Stimulated activated CD4-positive, alpha-beta T cell treated with anti-CD3 and anti-CD28 coated beads, TNF-alpha, amount 100 ng/mL, for 24 hours (primary cell): ENCODE measurements at regions not wholly inside any gene's neighbourhood (a gene's known extent, or its start where the extent isn't known, plus 50 kb on each side); places are given as distances from the start of the nearest gene placed in this dataset.

Experiments
- DNase-seq, 3 experiments: peaks; one replicate each; pipeline ENCODE4 v3.0.0-alpha.2; 2020; ENCODE audit warnings: low read depth in 3 of 3

DNA sequence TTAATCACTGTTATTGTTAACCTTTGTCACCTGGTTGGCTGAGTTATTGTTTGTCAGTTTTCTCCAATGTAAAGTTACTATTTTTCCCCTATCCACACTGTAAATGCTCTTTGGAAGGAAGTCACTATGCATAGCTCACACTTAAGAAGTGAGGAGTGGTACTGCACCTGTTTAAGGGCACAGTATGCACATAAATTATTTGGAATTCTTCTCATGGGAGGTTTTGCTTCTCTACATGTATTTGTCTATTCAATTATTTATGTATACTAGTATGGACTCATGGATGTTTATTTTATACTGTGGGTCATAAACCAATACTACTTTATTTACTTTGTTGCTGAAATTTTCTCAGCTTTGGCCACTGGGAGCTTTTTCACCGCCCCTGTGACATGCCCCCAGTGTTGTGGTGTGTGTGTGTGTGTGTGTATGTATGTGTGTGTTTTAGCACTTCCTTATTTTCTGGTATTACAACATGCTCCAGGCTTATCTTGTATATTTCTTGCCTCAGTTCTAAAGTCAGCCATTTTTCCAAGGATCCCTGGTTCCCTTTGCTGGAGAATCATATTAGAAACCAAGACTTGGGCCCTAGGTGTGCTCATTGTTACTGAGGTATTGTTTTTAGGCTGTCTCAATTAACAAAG lies 290.5 kb downstream of the KBTBD8 start:
- DNase-seq: no peak

DNA sequence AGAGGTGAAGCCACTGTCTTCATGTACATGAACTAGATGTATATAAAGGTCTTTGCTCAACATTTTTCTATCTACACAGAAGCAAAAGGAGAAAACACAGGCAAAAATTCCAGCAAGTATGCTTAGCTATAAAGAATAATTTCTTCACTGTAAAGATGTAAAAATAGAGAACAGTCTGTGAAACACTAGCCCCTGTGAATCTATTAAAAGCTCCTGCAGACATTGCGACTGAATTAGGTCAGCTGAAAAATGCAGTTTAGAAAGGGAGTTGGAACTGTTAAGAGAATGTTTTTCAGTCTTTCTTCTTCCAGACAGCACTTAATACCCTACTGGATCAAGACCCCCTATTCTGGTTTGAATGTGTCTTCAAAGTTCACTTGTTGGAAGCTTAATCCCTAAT lies 291.5 kb downstream of the KBTBD8 start:
- no peak for DNase-seq

DNA sequence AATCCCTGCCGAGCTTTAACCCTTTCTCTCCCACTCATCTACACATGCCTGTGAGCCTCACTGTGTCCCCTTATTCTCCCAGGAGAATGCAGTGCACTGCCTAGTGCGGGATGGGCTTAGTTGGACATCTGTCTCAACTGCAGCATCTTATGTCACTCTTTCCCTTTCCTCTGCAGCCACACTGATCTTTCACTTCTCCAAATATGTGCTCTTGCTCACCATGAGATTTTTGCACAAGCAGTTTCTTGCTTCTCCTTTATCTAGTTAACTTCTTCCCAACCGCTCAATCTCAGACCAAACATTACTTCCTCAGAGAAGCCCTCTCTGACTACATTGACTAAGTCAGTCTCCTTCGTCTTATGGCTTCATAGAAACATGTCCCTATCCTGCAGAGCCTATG lies 292.3 kb downstream of the KBTBD8 start:
- DNase-seq: no peak

DNA sequence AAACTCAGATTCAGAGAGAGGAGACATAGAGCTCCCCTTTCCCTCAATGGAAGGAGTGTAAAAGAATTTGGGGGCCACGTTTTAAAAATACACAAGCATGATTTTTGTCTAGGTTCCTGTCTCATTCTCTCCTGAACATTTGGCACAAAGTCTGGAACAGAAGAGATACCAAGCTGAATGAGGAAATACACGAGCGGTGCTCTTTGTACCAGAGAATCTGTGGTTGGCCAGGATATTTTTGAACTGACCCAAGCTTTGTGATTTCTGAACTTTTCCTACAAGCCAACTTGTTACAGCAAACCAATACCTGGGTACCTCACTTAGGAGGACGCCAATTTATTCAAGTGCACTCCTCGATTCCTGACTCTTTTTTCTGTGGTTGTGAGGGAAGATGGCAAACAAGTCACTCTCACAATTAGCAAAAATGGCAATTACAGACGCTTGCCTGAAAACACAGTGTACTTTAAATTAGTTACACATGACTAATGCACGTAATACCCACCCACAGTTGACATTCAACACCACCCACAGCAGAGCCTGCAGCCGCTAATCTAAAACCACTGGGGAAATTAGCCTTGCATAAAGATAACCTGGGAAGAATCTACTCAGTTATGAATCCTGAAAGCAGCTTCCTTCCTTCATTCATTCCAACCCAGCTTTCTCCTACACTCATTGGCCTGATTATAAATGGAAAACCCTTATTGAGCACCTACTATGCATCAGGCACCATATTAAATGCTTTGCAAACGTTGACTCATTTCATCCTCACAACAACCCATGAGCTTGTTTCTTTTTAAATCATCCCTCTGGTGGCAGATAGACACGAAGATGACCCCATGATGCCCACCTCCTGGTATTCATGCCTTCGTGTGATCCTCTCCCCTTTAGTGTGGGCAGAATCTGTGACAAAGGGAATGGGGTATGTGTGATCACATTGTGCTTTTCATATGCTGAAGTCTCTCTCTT lies 293.5 kb downstream of the KBTBD8 start:
- peak in 1 of 3 experiments; percentile 1 for DNase-seq

DNA sequence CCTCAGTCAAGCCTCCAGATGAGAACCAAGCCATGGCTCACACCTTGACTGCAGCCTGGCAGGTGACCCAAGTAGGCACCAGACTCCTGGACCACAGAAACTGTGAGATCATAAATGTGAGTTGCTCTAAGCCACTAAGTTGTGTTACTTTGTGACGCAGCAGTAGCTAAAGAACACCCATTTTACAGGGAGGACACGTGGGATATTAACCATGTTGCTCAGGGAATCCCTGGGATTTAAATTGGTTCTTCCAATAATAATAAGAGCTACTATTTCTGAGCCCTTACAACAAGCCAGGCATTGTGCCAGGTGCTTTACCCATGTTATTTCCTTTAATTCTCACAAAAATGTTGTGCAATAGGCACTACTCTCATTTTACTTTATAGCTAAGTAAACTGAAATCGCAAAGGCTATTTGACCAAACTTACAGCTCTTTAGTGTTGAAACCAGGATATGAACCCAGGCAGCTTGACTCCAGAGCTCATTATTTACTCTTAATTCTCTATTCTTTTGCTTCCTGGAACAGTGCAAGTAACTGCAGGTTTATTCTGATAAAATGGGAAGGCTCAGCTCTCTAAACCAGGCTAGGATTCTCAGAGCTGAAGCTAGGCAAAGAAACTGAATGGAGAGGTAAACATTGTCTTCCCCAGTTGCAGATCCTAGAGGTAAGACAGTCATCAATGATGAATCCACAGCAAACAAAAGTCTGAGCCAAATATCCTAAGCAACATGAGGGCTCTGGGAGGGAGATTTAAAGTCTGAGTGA lies 294.4 kb downstream of the KBTBD8 start:
- DNase-seq: no peak

DNA sequence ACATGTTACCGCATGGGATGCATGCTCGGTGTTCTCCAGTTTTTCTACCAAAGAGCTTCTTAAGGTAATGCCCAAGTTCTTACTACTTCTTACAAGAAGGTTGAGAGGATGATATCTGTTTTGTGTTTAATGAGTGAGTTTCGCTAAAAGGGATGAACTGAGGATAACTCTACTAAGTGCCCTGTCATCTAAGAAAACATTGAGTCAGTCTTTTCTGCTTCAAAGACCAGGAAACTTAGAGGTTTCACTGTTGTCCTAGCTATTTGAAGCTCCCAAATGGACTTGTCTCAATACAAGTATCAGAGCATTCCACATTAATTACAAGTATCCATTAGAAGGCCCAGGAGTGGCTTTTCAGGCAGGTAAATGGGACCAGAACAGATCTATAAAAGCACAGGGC lies 296.2 kb downstream of the KBTBD8 start:
- DNase-seq: no peak

DNA sequence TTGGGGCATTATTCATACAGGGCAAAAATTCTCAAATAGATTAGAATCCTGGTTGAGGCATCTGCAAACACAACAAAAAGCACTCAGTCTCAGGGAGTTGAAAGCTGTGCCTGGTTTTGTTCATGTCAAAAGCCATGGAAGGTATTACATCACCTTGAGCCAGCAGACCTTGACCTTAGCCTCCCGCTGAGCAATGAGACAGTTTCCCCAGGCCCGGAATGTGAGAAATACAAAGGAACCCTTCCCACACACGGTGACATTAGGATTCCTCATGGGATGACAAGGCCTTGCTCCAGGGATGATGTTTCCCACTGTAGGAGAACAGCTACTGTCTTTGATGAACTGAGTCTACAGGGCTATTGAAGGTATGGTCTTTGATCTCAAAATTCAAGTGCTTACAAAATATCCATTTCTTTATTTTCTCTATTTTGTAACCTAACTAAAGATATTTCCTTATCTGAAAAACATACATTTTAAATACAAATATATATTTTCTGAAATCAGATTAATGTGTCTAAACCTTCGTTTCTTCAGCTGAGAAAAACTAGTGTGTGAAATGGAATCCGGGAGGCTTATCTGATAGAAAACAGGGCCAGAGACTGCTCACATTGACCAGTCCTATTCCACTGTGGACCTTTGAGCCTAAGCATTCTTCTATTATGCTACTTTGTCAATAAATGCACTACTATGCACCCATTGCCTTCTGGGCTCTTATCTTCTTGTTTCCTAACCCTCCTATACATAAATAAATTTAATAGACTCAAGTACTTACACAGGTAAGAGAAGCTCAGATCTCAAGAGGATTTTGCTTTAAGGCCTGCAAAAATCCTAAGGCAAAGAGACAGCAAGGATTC lies 298.2 kb downstream of the KBTBD8 start:
- no peak for DNase-seq

DNA sequence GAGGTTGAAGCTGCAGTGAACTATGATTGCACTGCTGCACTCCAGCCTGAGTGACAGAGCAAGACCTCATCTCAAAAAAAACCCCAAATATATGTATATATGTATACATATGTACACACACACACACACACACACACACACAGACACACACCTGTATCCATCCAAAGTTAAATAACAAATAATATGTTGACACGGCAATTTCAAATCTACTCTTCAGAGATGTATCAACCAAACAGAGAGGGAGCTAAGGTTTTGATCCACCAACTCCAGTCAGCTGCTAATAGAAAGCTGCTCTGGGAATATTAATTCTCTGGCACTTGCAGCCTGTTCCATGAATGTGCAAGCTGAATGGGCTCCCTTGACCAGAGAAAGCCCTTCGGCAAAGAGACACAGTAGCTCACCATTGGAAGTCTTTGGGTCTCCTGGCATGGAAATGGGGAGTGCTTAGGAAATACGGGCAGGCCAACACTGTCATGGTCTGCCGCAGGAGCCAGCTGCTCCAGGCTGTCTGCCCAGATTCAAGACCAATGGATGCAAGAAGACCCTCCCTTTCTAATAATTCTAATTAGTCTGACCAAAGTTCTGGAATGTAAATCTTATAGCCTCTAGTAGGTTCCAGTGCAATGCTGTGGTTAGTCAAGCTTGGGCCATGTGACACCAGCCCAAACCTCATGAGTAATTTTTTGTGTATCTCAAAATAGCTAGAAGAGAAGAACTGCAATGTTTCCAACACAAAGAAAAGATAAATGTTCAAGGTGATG lies 299.8 kb downstream of the KBTBD8 start:
- no peak for DNase-seq

DNA sequence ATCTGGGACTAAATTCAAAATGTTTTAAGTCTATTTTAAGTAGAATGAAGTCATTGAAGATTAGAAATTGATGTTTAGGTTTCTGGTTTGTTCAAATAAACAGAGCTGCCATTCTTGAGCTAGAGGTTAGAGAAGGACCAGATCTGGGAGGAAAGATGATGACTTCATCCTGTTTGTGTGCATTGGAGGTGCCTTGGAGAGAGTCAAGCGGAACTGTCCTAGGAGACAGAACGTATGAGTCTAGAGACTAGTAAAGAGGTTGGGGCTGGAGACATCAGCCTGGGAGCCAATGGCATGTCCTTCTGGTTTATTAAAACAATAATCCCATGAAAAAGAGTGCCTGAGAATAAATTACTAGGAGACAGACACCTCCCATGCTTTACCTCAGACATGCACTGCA lies 303.4 kb downstream of the KBTBD8 start:
- DNase-seq: no peak

DNA sequence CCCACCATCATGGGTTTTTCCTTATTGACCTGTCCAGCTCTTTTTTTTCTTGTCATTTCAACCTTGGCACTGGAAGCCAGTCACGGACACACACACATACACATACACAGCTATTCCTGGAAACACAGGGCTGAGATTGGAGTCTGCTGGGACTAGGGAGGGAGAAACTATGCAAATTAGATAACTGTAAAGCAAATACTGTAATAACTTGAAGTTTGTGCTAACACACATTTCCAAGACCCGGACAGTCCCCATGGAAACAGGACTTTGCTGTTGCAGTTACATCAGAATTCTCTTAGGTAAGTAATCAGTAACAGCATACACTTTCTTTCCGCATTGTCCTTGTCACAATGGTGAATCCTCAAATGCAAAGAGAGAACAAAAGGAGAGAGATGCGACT lies 304.4 kb downstream of the KBTBD8 start:
- no peak for DNase-seq

DNA sequence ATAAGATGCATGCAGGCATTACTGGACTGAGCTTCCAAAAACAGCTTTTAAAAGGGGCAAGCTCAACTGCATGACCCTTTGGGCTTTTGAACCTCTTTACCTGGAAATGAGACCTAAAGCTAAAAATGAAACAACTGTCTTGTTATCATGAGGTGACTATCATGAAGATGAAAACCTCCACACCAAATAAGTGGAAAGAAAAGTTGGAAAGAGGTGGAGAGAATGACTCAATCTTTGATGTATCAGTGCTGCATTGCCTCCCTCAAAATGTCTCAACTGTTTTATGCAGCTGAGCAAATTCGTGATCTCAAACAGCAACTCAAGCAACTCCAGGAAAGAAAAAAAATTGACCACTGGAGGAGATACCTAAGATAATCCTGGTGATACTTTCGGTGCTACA lies 307.1 kb downstream of the KBTBD8 start:
- no peak for DNase-seq

DNA sequence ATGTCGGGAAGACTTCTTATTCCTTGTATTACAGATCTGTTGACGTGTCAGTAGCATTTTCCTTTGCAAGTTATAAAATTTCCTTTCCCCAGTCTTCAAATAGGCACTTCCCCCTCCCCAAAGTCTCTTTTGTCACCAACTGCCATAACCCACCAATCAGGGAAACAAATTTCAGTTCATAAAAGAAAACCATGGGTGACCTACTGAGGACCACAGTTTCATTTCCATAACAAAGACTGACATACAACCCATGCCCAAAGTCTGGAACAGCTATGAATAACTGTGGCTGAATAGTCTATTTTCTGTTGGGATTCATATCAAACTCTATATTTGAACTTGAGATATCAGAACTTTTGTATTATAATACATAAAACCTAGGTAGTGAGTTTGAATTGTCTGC lies 307.8 kb downstream of the KBTBD8 start:
- no peak for DNase-seq

DNA sequence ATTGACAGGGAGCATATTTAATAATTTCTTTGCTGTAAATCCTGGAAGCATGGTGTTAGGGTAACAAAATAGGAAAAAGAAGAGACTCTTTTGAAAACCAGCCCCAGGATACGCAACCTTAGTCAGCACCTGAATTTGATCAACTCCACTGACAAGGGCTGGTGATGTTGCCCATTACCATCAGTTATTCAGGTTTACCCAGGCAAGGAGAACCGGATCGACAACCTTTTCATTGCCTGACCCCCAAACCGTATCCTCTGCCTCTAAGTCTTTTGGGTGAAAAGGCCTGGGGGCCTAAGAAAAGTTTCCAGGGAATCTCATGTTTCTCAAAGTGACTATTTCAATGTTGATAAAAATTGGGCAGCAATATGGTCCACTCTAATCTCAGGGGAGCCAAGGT lies 313.3 kb downstream of the KBTBD8 start:
- no peak for DNase-seq

DNA sequence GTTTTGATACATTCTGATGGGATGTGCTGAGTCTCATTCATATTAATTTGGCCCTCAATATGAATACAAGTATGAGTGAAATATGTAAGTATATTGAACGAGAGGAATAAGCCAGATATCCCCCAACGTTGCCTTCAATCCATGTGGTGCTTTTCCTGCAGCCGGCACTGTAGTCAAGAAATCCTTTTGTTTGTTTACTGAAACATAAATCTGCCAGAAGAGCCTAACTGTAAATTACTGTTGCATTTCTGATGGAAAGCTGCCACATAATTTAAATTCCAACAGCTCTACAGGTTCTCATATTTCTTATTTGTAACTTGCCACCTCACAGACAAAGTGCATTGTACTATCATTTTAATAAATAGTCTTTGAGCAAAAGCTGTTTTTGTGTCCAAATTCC lies 314.0 kb downstream of the KBTBD8 start:
- no peak for DNase-seq

DNA sequence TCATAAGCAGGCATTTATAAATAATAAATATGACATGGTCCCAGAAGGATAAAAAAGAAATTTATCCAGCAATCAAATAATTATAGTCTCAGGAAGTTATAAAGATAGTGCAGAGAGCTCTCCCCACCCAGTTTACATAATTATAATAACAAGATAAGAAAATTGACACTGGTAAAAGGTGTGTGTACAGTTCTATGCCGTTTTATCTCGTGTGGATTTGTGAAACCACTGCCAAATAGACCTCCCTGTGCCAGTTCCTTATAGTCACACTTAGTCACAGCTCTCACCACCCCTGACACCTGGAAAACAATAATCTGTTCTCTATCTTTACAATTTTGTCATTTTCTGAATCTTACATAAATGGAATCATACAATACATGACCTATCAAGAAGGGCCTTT lies 320.1 kb downstream of the KBTBD8 start:
- DNase-seq: no peak

DNA sequence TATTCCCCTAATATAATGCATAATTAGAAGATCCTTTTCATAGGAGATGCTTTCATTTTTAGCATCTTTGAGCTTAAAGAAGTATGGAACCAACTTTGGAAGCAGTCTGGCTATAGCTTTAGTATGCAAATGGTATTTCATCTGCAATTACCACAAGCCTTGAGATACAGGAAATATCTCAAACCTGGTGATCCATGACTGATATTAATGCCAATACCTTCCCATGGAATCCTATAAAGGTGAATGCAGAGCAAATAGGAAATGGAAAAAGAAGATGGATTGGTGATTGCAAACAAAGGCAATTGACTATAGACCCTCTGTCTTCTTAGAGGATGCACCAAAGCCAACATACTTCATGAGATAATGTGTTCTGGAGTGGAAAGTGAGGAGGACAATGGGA lies 326.4 kb downstream of the KBTBD8 start:
- DNase-seq: no peak
